ENCODE measurements at regions not wholly inside any gene's neighbourhood (a gene's known extent, or its start where the extent isn't known, plus 50 kb on each side); places are given as distances from the start of the nearest gene placed in this dataset.

DNA sequence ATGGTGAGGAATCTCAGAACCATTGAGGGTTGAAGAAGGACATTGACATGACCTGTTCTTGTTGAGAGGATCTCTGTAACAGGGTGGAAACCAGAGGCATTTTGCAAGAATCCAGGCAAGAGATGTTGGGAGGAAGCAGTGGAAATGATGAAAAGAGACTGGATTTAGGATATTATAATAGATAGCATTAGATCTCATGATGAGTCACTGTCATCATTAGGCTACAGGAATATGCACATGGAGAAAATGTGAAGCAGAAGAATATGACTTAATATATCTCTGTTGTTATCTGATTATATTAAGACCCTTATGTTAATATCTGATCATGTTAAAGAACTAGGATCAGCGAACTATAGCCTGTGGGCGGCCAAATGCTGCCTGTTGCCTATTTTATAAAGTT is 393.0 kb upstream of the MTPN start:
- DNase-seq (ENCODE audit: low spot score) (no peak), ATAC-seq (ENCODE audit: low FRiP score) (no peak)
- TF ChIP-seq, protein P1, sequence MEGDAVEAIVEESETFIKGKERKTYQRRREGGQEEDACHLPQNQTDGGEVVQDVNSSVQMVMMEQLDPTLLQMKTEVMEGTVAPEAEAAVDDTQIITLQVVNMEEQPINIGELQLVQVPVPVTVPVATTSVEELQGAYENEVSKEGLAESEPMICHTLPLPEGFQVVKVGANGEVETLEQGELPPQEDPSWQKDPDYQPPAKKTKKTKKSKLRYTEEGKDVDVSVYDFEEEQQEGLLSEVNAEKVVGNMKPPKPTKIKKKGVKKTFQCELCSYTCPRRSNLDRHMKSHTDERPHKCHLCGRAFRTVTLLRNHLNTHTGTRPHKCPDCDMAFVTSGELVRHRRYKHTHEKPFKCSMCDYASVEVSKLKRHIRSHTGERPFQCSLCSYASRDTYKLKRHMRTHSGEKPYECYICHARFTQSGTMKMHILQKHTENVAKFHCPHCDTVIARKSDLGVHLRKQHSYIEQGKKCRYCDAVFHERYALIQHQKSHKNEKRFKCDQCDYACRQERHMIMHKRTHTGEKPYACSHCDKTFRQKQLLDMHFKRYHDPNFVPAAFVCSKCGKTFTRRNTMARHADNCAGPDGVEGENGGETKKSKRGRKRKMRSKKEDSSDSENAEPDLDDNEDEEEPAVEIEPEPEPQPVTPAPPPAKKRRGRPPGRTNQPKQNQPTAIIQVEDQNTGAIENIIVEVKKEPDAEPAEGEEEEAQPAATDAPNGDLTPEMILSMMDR (IDR thresholded peaks at IDR 0.05) = no peak

DNA sequence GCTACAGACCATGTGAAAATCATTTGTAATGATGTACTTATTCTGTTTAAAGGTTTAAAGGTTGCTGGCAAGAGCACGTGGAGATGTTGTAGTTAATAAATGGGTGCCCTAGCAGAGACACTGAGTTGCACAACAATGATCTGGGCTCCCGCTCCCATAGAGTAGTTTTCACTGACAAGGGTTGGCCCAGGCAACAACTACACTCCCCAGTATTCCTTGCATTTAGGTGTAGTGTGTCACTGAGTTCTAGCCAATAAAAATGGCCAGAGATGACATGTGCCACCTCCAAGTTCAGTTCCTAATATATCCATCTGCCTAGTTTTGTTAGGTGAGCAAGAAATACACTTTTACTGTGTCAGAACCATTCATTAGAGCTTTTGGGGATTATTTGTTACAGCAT is 392.1 kb upstream of the MTPN start:
- TF ChIP-seq, protein P1 (IDR thresholded peaks at IDR 0.05) = no peak
- no peak for ATAC-seq (ENCODE audit: low FRiP score)
- DNase-seq (ENCODE audit: low spot score) = no peak

- DNase-seq (ENCODE audit: low spot score) = no peak
- ATAC-seq (ENCODE audit: low FRiP score) = no peak
- TF ChIP-seq, protein P1 (IDR thresholded peaks at IDR 0.05) = no peak
Observed at GRCh38 chr7:136359333-136359903, 382.3 kb upstream of the MTPN start.

DNA sequence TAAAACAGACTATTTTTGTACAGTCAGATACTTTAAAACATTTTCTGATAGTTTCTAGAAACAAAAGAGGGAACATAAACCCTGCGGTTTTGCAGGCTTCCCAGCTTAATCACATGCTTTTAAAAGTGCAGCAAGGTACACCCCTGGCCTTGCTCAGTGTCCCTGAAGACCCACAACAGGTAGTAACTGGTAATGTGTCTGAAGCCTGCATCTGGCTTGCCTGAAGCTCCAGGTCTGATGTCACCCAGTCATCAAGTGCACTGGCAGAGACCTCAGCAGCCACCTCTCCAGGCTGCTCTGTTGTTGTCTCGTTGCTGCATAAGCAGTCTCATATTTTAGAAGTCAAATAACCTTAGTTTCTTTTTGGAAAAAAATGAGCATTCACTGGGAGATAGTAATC is 376.1 kb upstream of the MTPN start:
- TF ChIP-seq, protein P1 (IDR thresholded peaks at IDR 0.05) = no peak
- DNase-seq (ENCODE audit: low spot score) = no peak
- ATAC-seq (ENCODE audit: low FRiP score) = no peak

GRCh38 chr7:136348542-136349192 is 371.5 kb upstream of the MTPN start:
- DNase-seq (ENCODE audit: low spot score) = no peak
- ATAC-seq (ENCODE audit: low FRiP score) = no peak
- TF ChIP-seq, protein P1 (IDR thresholded peaks at IDR 0.05) = no peak

- ATAC-seq (ENCODE audit: low FRiP score) (no peak), DNase-seq (ENCODE audit: low spot score) (no peak)
- TF ChIP-seq, protein P1 (IDR thresholded peaks at IDR 0.05) = no peak
Observed at GRCh38 chr7:136348142-136348541, 371.0 kb upstream of the MTPN start.

GRCh38 chr7:136347488-136347887 is 370.3 kb upstream of the MTPN start:
- no peak for DNase-seq (ENCODE audit: low spot score)
- ATAC-seq (ENCODE audit: low FRiP score) = no peak
- TF ChIP-seq, protein P1 (IDR thresholded peaks at IDR 0.05) = no peak

Measured in omental fat pad (tissue), 3 donors.